Sciatic nerve (tissue), 2 donors: ENCODE measurements at regions not wholly inside any gene's neighbourhood (a gene's known extent, or its start where the extent isn't known, plus 50 kb on each side); places are given as distances from the start of the nearest gene placed in this dataset.
A peak's percentile ranks its signal among the peaks of the same experiment; 100 is the strongest.
"Not testable (repeated sequence)": the region's sequence is repeated elsewhere in the genome, so short reads cannot be mapped to it uniquely, and the experiment has no call there.

Source experiments
- ATAC-seq: fragments of 200-7000 bp; cut with Tn5 transposase; one replicate; pipeline ENCODE4 v1.9.1; 2020; ENCODE audit warnings: mild to moderate bottlenecking, moderate library complexity
- DNase-seq: peaks from one replicate; pipeline ENCODE4 v3.0.0-alpha.2; 2020; ENCODE audit warnings: low spot score
- intact Hi-C: fragments of 100-400 bp; cut with DNase I; formaldehyde crosslinking; loops from one replicate; pipeline ENCODE4 v1.14.2; 2022
- donor health status: DM: no; HTN: no; CAD: no.
- donor health status: DM: no; HTN: no; CAD: no.

DNA sequence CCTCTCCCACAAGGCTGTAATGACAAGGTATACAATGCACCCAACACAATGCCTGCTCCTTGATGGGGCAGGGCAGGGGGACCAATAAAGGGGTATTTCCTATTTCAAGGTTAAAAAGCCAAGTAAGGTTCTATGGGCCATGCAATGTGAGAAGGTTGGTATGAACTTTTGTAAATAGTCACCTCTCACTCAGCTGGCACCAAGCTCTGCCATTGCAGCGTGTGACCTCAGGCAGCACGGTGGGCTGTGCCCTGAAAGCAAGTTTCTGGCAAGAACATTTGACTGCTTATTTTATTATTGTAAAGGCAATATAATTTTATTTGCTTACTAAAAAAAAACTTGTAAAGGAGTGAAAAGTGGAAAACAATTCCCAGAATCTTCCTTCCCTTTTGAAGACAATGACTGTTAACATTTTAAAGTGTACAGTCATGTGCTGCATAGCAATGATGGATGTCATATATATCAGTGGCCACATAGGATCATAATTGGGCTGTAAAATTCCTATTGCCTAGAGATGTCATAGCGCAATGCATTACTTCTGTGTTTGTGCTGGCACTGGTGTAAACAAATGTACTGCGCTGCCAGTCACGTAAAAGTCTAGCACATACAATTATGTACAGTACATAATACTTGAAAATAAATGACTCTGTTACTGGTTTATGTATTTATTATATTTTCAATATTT is 167.3 kb upstream of the RORA start:
- ATAC-seq (no peak), DNase-seq (no peak)
- intact Hi-C loops: no loop called here

DNA sequence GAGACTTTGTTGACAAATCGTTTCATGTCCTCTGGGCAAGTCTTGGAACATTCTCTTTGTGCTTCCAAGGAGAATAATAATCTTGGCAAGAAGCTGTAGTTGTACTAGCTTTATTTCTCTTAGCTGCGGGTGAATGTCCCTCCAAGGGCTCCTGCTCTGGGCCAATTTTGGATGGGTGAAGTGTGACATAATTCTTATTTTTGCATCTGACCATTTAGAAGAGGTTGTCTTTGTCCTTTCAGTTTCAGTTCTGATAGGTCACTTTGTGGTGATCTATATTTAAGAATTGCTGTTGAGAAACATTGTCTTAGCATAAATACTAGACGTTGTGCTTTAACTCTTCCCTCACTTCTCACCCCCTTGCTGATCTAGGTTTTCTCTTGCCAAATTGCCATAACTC is 164.8 kb upstream of the RORA start:
- intact Hi-C loops: no loop called here
- DNase-seq (no peak), ATAC-seq (peak; percentile 96)

- ATAC-seq (peak; percentile 64), DNase-seq (no peak)
- intact Hi-C loops: no loop called here
Observed at GRCh38 chr15:61393524-61393923, 164.4 kb upstream of the RORA start.

DNA sequence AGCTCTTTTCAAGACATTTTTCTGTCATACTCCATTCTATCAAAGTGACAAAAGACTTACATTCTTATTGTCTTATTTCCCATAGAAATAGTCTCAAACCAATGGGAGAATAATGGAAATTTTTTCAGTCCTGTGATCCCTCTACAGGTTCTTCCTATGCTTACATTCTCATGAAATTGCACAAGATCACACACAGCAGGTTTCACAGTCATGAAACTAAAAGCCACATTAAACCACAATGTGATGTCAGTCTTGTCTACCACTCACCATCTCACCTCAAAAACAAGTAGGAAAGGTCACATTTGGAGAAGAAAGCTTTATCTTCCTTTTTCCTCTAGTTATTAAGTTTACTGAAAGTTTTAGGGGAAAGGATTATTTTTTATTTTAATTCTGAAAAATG is 161.0 kb upstream of the RORA start:
- intact Hi-C loops: no loop called here
- DNase-seq (no peak), ATAC-seq (no peak)

DNA sequence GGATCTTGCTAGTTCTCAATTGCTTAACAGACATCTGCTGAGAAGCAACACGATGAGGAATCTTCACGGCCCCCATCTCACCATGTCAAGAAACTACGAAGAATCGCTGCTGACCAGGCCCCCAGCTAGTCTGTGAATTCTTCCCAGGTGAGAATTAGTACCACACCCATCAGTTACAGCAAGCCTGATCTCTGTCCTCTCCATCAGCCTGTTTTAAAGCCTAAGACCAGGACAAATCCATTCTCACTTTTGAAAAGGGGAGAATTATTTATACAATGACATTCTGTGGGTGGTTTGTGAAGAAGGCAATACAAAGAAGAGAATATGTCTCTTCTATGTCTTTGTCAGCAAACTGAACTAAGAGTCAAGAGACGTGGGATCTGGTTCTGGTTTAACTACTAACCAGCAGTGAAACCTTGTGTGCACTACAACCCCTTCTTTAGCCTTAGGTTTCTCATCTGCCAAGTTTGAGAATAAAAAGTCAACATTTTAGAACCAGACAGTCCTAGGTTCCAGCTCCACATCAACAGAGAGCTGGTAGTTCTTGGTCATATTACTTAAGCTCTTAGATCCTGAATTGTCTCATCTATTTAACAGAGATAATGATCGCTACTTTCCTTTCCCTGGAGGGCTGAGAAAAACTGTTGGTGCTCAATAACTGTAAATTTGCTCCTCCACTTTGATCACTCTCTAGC is 160.4 kb upstream of the RORA start:
- ATAC-seq (no peak), DNase-seq (no peak)
- intact Hi-C loops: no loop called here

- ATAC-seq: no peak
- intact Hi-C loops: no loop called here
Observed at GRCh38 chr15:61387675-61388074, 158.6 kb upstream of the RORA start.

DNA sequence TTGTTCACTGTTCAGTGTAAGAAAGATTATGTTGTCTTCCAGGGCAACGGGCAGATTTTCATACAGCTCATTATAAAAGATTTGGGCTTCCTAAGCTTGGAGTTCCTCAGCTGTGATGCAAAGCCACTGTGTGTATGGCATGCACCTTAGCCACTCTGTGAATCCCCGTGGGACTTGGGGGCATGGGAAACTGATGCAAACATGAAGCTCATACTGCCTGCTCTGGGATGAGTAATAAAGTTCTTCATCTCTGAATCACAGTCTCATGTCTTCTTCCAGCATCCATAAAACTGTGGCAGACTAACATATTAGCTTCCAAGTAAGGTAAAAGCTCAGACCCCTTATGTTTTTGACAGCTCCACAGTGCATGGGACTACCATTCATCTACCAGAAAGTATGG is 154.3 kb upstream of the RORA start:
- DNase-seq: no peak
- ATAC-seq: no peak
- intact Hi-C loops: no loop called here

More at GRCh38 chr15:61387675-61388074, 158.6 kb upstream of the RORA start:
- DNase-seq: no peak

- ATAC-seq (no peak), DNase-seq (no peak)
Observed at GRCh38 chr15:61382927-61383326, 153.8 kb upstream of the RORA start.

DNA sequence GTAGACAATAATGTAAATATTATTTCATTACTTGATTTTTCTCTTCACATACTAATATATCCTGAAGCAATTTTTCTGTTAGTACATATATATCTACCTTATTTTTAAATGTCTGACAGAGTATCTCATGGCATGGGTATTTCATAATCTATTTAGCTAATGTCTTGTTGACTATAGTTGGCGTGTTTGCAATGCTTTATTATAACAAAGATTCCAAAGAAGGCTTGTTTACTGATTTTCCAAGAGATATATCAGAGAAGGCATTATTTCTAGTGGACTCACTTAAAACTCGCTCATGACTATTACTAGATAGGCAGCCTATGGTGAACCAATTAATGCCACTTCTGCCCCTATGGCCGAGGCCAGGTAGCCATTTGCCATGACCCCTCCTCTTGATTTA is 152.4 kb upstream of the RORA start:
- intact Hi-C loops: no loop called here
- ATAC-seq (no peak), DNase-seq (no peak)

More at GRCh38 chr15:61382927-61383326, 153.8 kb upstream of the RORA start:
- intact Hi-C loops: no loop called here

- intact Hi-C loops: no loop called here
- ATAC-seq (no peak), DNase-seq (no peak)
Observed at GRCh38 chr15:61380270-61380669, 151.2 kb upstream of the RORA start.

DNA sequence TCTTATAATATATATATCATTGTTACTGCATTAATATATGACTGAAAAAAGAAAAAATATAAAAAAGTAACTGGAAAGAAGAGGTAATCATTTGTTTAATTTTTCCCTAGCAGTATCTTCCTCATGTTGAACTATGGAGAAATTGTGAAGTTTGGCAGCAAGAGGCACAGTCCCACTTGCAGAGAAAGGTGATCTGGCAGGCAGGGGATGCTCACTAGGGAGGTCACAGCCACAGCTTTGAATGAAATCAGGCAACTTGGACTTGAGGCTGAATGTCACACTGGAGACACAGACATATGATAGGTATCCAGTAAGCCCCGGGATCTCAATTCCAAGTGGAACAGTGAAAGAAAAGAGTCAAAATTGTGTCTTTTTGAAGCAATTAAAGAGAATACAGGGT is 149.9 kb upstream of the RORA start:
- ATAC-seq (no peak), DNase-seq (no peak)
- intact Hi-C loops: no loop called here

DNA sequence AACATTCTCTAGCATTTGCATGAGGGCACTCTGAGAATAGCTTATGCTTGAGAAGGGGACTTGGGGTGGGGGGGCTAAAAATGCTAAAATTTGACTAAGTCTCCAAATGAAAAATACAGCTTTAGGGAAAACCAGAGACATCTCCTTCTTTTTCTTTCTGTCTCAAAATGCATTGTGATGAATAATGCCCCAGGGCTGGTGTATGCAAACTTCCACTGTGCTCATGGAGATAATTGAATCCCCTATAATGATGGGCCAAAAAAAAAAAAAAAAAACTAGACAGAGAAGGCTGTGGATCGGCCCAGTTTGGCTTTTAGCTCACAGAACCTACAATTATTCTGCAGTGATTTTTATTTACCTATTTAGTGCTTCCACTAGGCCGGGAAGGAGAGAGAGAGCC is 147.9 kb upstream of the RORA start:
- no peak for DNase-seq
- ATAC-seq: no peak
- intact Hi-C loops: no loop called here

DNA sequence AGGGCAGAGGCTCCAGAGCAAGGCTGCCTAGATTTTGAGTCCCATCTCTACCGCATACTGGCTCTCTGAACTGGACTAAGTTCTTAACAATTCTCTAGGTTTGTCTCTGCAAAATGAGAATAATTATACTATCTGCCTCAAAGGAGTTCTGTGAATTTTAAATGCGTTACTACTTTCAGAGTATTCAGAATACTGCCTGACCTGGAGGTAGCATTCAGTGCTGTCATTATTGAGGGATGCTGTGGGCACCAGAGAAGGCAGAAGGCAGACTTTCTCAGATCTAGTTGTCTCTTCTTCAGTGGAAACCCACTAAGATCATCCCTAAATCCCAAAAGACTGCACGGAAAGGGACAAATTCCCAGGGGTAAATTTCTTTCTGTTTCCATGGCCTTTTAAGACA is 147.4 kb upstream of the RORA start:
- DNase-seq: no peak
- ATAC-seq: no peak
- intact Hi-C loops: no loop called here

DNA sequence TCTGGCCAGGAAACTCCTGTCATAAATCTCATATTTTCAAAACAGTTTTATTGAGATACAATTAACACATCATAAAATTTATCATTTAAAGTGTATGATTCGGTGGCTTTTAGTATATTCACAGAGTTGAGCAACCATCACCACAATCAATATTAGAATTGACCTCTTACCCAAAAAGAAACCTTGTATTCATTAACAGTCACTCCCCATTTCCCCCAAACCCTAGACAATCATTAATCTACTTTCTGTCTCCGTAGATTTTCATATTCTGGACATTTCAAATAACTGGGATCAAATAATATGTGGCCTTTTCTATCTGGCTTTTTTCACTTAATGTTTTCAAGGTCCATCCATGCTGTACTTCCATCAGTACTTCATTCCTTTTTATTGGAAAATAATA is 145.7 kb upstream of the RORA start:
- intact Hi-C loops: no loop called here
- no peak for ATAC-seq

DNA sequence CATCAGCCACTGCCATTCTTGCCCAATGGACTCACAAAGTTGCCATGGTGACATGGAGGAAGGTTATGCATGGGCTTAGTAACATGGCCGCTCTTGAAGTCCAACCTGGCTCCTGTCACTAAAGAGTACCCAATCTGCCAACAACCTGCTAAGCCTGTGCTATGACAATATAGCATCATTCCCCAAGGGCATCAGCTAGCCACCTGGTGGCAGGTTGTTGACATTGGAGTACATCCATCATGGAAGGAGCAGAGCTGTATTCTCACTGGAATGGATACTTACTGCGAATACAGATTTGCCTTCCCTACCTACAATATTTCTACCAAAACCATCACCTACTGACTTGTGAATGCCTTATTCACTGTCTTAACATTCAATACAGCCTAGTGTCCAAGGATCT is 138.9 kb upstream of the RORA start:
- intact Hi-C loops: no loop called here
- DNase-seq: no peak
- no peak for ATAC-seq

More for the DNA sequence above, 145.7 kb upstream of the RORA start:
- no peak for DNase-seq

DNA sequence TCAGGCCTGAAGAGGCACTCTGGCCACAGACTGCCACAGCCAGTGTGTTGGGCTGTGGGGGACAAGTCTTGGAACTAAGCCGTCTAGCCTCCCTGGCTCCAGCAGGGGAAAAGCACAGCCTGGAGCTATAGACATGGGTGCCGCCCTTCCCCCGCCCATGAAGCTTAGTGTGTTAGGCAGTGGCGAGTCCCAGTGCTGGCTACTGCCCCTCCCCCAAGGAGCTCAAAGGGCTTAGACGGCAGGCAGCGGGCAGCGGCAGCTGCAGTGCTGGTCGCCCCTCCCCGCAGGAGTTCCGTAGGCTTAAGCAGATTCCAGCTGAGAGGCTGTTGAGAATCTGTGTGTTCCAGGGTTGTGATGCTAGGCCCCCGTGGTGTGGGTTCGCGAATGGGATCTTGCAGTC is 135.8 kb upstream of the RORA start:
- intact Hi-C loops: no loop called here
- DNase-seq: no peak
- no peak for ATAC-seq

DNA sequence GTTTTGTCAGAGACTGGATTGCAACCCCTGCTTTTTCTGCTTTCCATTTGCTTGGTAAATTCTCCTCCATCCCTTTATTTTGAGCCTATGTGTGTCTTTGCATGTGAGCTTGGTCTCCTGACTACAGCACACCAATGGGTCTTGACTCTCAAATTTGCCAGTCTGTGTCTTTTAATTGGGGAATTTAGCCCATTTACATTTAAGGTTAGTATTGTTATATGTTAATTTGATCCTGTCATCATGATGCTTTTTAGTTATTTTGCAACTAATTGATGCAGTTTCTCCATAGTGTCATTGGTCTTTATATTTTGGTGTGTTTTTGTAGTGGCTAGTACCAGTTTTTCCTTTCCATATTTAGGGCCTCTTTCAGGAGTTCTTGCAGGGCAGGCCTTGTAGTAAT is 133.8 kb upstream of the RORA start:
- intact Hi-C loops, DNase-seq, ATAC-seq: not testable (repeated sequence)

DNA sequence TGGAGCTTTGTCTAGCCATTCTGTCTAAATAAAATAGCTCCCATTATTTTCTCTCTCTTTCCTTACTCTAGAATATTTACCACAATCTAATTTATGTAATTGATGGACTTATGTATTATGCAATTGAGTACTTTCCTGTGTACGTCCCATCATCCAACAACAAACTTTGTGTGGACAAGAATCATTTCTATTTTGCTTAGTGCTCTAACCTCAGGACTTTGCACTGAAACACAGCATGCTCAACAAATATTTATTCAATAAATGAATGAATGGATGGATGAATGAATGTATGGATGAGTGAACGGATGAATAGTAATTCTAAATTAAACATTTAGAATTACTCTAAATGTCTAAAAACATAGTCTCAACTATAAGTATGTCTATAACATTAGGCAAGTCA is 115.2 kb upstream of the RORA start:
- DNase-seq (no peak), ATAC-seq (no peak)
- intact Hi-C loops: no loop called here

GRCh38 chr15:61342390-61342789 is 113.3 kb upstream of the RORA start:
- DNase-seq: no peak
- ATAC-seq: no peak
- intact Hi-C loops: no loop called here

DNA sequence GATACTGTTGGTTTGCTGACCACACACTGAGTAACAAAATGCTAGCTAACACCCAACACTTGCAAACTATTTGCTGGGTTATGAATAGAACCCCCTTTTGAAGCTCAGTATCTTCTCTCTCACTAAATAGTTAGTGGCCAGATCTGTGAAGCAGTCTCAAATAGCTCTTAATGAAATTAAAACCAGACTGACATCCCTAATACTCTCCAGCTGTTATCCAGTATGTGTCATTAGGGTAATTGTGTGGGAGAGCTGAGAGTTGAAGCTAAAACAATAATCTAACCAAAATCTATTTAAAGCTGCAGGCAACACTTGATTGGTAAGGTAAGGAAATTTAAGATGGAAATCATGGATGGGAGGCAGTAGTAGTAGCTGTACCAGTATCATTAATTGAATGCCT is 110.4 kb upstream of the RORA start:
- DNase-seq (no peak), ATAC-seq (no peak)
- intact Hi-C loops: no loop called here

GRCh38 chr15:61337541-61337940 is 108.4 kb upstream of the RORA start:
- ATAC-seq (no peak), DNase-seq (no peak)
- intact Hi-C loops: no loop called here
